ENCODE measurements at regions not wholly inside any gene's neighbourhood (a gene's known extent, or its start where the extent isn't known, plus 50 kb on each side); places are given as distances from the start of the nearest gene placed in this dataset.

GRCh38 chr16:86398201-86398600 lies 112.1 kb upstream of the FOXF1 start:
- no peak overlapping the region for H3K27ac ChIP-seq
- H3K36me3 ChIP-seq = no peaks in the 10 kb centered on the region
- 76 to 81% methylated on average over 6 of the region's 6 CpGs for WGBS, 2 donors
- no peak overlapping the region for H3K4me3 ChIP-seq (replicated peaks in 1 of 3)
- no peaks in the 10 kb centered on the region for H3K27me3 ChIP-seq
- no peak for DNase-seq
- H3K9me3 ChIP-seq = no peaks in the 10 kb centered on the region
- no peak for TF ChIP-seq CTCF (IDR thresholded peaks at IDR 0.05)
- TF ChIP-seq POLR2A (IDR thresholded peaks at IDR 0.05) = no peak
- intact Hi-C loops (cut with DNase I) = no loop called here
- no peaks in the 10 kb centered on the region for H3K4me1 ChIP-seq

- WGBS, 2 donors = 68 to 80% methylated on average over 4 of the region's 4 CpGs
- Histone ChIP-seq H3K27ac (no peak overlapping the region), H3K4me3 (replicated peaks in 1 of 3) (no peak overlapping the region), H3K9me3 (no peaks in the 10 kb centered on the region), H3K4me1 (no peaks in the 10 kb centered on the region), H3K27me3 (no peaks in the 10 kb centered on the region), H3K36me3 (no peaks in the 10 kb centered on the region)
- intact Hi-C loops (cut with DNase I) = no loop called here
- TF ChIP-seq CTCF (IDR thresholded peaks at IDR 0.05) (no peak), POLR2A (IDR thresholded peaks at IDR 0.05) (no peak)
- DNase-seq = no peak
These were observed 111.7 kb upstream of the FOXF1 start for GRCh38 chr16:86398622-86399021.

GRCh38 chr16:86401126-86401525 lies 109.2 kb upstream of the FOXF1 start:
- intact Hi-C loops (cut with DNase I) = no loop called here
- Histone ChIP-seq H3K9me3 (no peaks in the 10 kb centered on the region), H3K27me3 (no peaks in the 10 kb centered on the region), H3K4me3 (replicated peaks in 1 of 3) (no peak overlapping the region), H3K27ac (no peak overlapping the region), H3K36me3 (no peaks in the 10 kb centered on the region), H3K4me1 (no peaks in the 10 kb centered on the region)
- DNase-seq = no peak
- no peak for TF ChIP-seq CTCF (IDR thresholded peaks at IDR 0.05)
- TF ChIP-seq POLR2A (IDR thresholded peaks at IDR 0.05) = no peak
- WGBS, 2 donors = 67 to 68% methylated on average over 8 of the region's 8 CpGs

GRCh38 chr16:86403085-86403484 lies 107.2 kb upstream of the FOXF1 start:
- Histone ChIP-seq H3K27me3 (no peaks in the 10 kb centered on the region), H3K4me1 (no peaks in the 10 kb centered on the region), H3K9me3 (no peaks in the 10 kb centered on the region), H3K27ac (no peak overlapping the region), H3K4me3 (replicated peaks in 1 of 3) (no peak overlapping the region), H3K36me3 (no peaks in the 10 kb centered on the region)
- no peak for TF ChIP-seq CTCF (IDR thresholded peaks at IDR 0.05)
- TF ChIP-seq POLR2A (IDR thresholded peaks at IDR 0.05) = no peak
- intact Hi-C loops (cut with DNase I) = no loop called here
- WGBS, 2 donors = 47 to 50% methylated on average over 7 of the region's 7 CpGs
- DNase-seq = no peak

GRCh38 chr16:86403541-86404163 lies 106.7 kb upstream of the FOXF1 start:
- no peak for DNase-seq
- no peak overlapping the region for H3K4me3 ChIP-seq (replicated peaks in 1 of 3)

More at GRCh38 chr16:86403541-86404163, 106.7 kb upstream of the FOXF1 start:
- 72 to 78% methylated on average over 8 of the region's 8 CpGs for WGBS, 2 donors
- Histone ChIP-seq H3K36me3 (no peaks in the 10 kb centered on the region), H3K27ac (no peak overlapping the region), H3K4me1 (no peaks in the 10 kb centered on the region), H3K27me3 (no peaks in the 10 kb centered on the region), H3K9me3 (no peaks in the 10 kb centered on the region)
- no peak for TF ChIP-seq POLR2A (IDR thresholded peaks at IDR 0.05)
- no peak for TF ChIP-seq CTCF (IDR thresholded peaks at IDR 0.05)
- intact Hi-C loops (cut with DNase I) = no loop called here
